HUES6 (cell line): ENCODE measurements at regions not wholly inside any gene's neighbourhood (a gene's known extent, or its start where the extent isn't known, plus 50 kb on each side); places are given as distances from the start of the nearest gene placed in this dataset.

ENCODE experiments used
- H3K27ac ChIP-seq: 2 replicates; pipeline ENCODE4 v1.7.0; 2013; ENCODE audit warnings: low read depth, mild to moderate bottlenecking, low read length, inconsistent platforms
- H3K27me3 ChIP-seq: 2 replicates; pipeline ENCODE4 v1.6.1; 2013; ENCODE audit warnings: low read length; ENCODE audit not compliant: control insufficient read depth, insufficient read depth
- H3K36me3 ChIP-seq: 2 replicates; pipeline ENCODE4 v1.6.1; 2013; ENCODE audit warnings: low read length; ENCODE audit not compliant: control insufficient read depth, insufficient read depth
- H3K4me1 ChIP-seq: 2 replicates; pipeline ENCODE4 v1.6.1; 2013; ENCODE audit warnings: low read length; ENCODE audit not compliant: control insufficient read depth, insufficient read depth
- H3K4me3 ChIP-seq: 2 replicates; pipeline ENCODE4 v1.5.1; 2013; ENCODE audit warnings: low read depth, low read length
- H3K9ac ChIP-seq: one replicate; pipeline ENCODE4 v1.6.1; 2013; ENCODE audit warnings: mild to moderate bottlenecking, low read length
- H3K9me3 ChIP-seq: 2 replicates; pipeline ENCODE4 v1.6.1; 2013; ENCODE audit warnings: low read depth, low read length; ENCODE audit not compliant: control insufficient read depth, insufficient read depth

DNA sequence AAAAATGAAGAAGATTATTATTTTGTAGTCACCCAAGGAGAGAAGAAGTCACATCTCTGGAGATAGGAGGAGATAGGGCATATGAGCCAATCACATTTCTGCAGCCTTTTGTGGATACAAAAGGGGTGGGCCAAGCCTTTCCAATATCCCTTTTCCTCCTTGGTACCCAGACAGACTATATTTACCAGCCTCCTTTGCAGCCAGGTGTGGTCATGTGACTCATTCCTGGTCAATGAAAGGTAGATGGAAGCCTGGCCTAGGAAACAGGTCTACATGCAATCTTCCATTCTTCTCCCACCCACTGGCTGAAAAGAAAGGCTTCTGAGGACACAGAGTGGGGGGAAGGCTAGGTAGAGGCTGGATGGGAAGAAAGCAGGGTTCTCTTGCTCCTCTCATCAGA, 58.1 kb upstream of the ERG start:
- H3K4me3 ChIP-seq = no peak overlapping the region
- no peak overlapping the region for H3K9ac ChIP-seq
- H3K9me3 ChIP-seq = no peaks in the 10 kb centered on the region
- no peaks in the 10 kb centered on the region for H3K27me3 ChIP-seq
- no peak overlapping the region for H3K27ac ChIP-seq
- no peaks in the 10 kb centered on the region; the same call in 1 of the 2 replicates for H3K4me1 ChIP-seq
- H3K36me3 ChIP-seq = no peaks in the 10 kb centered on the region

DNA sequence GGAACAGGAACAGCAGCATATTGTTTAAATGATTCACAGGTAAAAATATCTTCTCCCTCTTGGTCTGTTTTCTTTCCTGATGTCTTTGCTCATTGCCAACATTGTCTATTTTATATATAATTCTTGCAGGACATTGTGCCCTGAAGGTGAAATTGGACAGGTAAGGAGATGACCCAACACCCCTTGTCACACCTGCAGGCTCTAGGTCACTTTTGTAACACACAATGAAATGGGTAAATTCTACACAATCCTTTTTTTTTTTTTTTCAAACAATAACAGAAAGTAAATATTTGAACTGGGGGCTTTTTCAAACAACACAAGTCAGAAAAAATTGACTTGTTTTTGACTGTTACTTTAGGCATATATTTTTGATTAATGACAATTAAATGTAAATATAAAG, 62.9 kb upstream of the ERG start:
- Histone ChIP-seq H3K4me1 (no peaks in the 10 kb centered on the region; the same call in 1 of the 2 replicates), H3K36me3 (no peaks in the 10 kb centered on the region), H3K9ac (no peak overlapping the region), H3K27ac (no peak overlapping the region), H3K9me3 (no peaks in the 10 kb centered on the region), H3K4me3 (no peak overlapping the region), H3K27me3 (no peaks in the 10 kb centered on the region)

DNA sequence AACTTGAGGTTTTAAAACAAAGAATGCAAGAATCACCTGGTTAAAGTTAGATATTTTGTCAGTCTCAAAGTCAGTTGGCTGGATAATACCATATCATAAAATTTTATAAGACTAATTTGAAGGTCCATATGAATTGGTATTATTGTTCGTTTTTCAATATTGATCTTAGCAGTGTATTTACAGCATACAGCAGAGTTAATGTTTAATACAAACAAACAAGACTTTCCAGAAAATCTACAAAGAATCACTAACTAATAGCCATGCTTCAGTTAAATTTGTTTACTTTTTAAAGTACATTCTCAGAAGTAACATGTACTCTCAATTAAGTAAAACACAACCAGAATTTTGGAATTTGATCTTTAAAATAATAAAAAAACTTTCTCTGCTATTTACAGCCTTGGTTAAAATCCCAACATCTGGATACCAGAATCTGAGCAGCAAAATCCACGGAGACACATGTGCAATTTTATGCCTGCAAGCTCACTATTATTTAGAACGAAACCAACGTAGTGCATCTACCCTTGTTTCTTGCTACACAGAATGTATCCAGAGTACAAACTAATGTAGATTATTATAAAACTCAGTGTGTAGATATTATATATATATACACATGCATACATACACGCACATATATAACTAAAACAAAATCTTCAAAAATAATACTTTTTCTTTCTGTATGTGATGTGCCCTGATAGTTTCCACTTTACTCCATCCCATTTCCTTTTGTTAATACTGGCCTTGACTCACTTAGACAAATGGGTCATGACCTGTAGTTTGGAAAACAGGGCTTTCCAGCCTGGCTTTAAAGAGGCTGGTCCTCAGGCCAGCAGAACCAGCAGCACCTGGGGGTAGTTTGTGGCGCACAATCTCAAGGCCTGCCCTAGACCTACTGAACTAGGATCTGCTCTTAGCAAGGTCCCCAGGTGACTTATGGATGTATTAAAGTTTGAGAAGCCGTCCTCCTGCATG, 63.6 kb upstream of the ERG start:
- peaks cover 6% of the 10 kb centered on the region for H3K4me1 ChIP-seq
- no peaks in the 10 kb centered on the region for H3K36me3 ChIP-seq
- no peak overlapping the region for H3K4me3 ChIP-seq
- peaks cover 2% of the 10 kb centered on the region; the same call in 1 of the 2 replicates for H3K27me3 ChIP-seq
- no peaks in the 10 kb centered on the region for H3K9me3 ChIP-seq
- no peak overlapping the region for H3K9ac ChIP-seq
- no peak overlapping the region for H3K27ac ChIP-seq

DNA sequence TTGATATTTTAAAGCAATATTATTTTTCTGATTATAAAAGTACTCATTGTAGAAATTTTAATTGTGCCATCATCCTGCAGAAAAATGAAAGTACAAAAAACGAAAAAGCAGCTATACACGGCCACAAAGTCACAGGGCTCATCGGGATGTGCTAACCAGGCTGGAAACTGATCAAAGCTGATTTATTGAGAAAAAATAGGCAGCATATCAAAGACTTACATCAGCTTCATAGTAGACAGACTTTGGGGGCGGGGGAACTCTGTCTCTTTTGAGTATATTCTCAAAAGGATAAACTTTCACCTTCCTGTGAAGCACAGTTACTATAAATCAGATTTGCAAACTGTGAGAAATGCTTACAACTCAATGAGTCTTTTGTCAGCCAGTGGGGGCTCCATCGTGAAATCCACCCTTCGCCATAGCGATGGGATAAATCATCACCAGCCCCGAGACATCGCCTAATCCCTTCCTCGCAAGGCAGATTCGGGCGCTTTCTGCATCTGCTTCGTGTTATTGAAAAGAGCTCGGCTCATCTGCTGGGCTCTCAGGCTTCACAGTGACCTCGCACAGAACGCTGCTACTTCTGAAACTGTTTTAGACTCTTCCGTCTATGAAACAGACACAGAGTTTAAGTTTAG, 69.2 kb upstream of the ERG start:
- Histone ChIP-seq H3K9ac (no peak overlapping the region), H3K27ac (no peak overlapping the region), H3K27me3 (peaks cover 18% of the 10 kb centered on the region; the same call in 1 of the 2 replicates), H3K4me1 (peaks cover 16% of the 10 kb centered on the region), H3K4me3 (no peak overlapping the region), H3K36me3 (no peaks in the 10 kb centered on the region), H3K9me3 (no peaks in the 10 kb centered on the region)

- Histone ChIP-seq H3K9me3 (no peaks in the 10 kb centered on the region), H3K4me3 (no peak overlapping the region), H3K4me1 (peaks cover 16% of the 10 kb centered on the region), H3K9ac (no peak overlapping the region), H3K36me3 (no peaks in the 10 kb centered on the region), H3K27me3 (peaks cover 18% of the 10 kb centered on the region; the same call in 1 of the 2 replicates), H3K27ac (no peak overlapping the region)
These were observed 69.7 kb upstream of the ERG start for GRCh38 chr21:38567970-38568360.

DNA sequence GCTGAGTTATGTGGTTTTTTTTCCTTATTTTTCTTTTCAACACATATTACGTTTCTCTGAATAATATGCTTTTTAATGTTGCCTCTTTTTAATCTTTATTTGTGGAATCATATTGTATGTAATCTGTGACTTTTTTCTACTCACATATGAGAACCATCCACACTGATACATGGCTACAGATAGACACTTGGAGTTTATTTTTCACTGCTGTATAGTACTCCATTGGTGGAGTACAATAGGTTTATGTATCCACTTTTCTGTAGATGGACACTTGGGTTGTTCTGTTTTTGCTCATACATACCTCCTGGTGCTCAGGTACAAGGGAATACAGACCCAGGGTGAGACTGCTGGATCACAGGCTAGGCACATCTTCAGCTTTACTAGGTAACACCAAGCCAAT, 71.5 kb upstream of the ERG start:
- H3K27ac ChIP-seq = no peak overlapping the region
- no peak overlapping the region for H3K4me3 ChIP-seq
- H3K9me3 ChIP-seq = no peaks in the 10 kb centered on the region
- peaks cover 18% of the 10 kb centered on the region; the same call in 1 of the 2 replicates for H3K27me3 ChIP-seq
- no peaks in the 10 kb centered on the region for H3K36me3 ChIP-seq
- H3K9ac ChIP-seq = no peak overlapping the region
- H3K4me1 ChIP-seq = peaks cover 16% of the 10 kb centered on the region

GRCh38 chr21:38570596-38570995, 72.3 kb upstream of the ERG start:
- H3K9me3 ChIP-seq = no peaks in the 10 kb centered on the region
- no peak overlapping the region for H3K9ac ChIP-seq
- H3K4me3 ChIP-seq = no peak overlapping the region
- H3K27ac ChIP-seq = no peak overlapping the region
- peaks cover 16% of the 10 kb centered on the region for H3K4me1 ChIP-seq
- peaks cover 18% of the 10 kb centered on the region; the same call in 1 of the 2 replicates for H3K27me3 ChIP-seq
- H3K36me3 ChIP-seq = no peaks in the 10 kb centered on the region

DNA sequence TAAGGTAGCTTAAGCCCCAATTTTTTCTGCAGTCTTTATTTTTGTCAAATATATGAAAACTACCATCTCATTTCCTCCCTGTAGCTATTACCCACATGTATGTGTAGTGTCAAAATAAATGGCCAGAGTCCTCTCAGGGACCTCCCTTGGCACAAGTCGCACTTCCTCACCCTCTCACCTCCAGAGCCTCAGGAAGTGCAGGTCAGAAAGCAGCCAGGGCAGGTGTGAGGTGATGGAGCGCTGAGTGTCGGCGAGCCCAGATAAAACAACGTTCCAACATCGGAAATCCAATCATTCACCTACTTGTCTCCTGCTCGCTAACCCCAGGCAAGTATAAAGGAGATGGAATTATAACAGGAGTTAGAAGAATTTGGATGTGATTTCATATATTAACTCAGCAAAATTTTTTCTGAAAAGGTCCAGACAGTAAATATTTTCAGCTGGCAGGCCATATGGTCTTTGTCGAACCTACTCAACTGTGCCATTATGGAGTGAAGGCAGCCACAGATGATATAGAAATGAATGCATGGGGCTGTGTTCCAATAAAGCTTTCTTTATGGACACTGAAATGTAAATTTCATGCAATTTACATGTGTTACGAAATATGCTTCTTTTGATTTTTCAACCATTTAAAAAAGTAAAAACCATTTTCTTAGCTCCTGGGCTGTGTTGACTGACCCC, 76.8 kb upstream of the ERG start:
- Histone ChIP-seq H3K4me1 (no peaks in the 10 kb centered on the region), H3K27ac (no peak overlapping the region), H3K27me3 (no peaks in the 10 kb centered on the region), H3K36me3 (no peaks in the 10 kb centered on the region), H3K9ac (no peak overlapping the region), H3K9me3 (no peaks in the 10 kb centered on the region), H3K4me3 (no peak overlapping the region)

DNA sequence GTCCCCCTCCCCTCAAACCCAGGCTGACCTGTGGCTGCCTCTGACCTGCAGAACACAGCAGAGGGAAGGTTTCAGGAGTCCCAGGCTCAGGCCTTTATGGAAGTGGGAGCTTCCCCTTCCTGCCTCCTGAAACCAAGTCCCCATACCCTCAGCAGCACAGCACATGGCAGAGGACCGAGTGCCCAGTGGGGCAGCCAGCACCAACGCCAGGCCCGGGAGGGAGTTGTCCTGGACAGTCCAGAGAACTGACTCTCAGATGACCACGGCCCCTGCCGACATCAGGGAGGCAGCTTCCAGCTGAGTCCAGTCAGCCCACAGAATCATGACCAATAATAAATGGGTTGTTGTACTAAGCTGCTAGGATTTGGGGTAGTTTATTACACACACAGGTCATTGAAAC, 79.6 kb upstream of the ERG start:
- H3K27ac ChIP-seq = no peak overlapping the region
- no peaks in the 10 kb centered on the region for H3K36me3 ChIP-seq
- H3K9ac ChIP-seq = no peak overlapping the region
- H3K4me3 ChIP-seq = no peak overlapping the region
- H3K4me1 ChIP-seq = no peaks in the 10 kb centered on the region
- no peaks in the 10 kb centered on the region for H3K9me3 ChIP-seq
- no peaks in the 10 kb centered on the region for H3K27me3 ChIP-seq

- no peak overlapping the region for H3K9ac ChIP-seq
- no peaks in the 10 kb centered on the region for H3K36me3 ChIP-seq
- H3K9me3 ChIP-seq = no peaks in the 10 kb centered on the region
- H3K4me1 ChIP-seq = peaks cover 7% of the 10 kb centered on the region; the same call in 1 of the 2 replicates
- H3K27me3 ChIP-seq = no peaks in the 10 kb centered on the region
- no peak overlapping the region for H3K4me3 ChIP-seq
- no peak overlapping the region for H3K27ac ChIP-seq
These were observed 92.4 kb upstream of the ERG start for GRCh38 chr21:38590449-38591217.
